ENCODE measurements at regions not wholly inside any gene's neighbourhood (a gene's known extent, or its start where the extent isn't known, plus 50 kb on each side); places are given as distances from the start of the nearest gene placed in this dataset.

DNA sequence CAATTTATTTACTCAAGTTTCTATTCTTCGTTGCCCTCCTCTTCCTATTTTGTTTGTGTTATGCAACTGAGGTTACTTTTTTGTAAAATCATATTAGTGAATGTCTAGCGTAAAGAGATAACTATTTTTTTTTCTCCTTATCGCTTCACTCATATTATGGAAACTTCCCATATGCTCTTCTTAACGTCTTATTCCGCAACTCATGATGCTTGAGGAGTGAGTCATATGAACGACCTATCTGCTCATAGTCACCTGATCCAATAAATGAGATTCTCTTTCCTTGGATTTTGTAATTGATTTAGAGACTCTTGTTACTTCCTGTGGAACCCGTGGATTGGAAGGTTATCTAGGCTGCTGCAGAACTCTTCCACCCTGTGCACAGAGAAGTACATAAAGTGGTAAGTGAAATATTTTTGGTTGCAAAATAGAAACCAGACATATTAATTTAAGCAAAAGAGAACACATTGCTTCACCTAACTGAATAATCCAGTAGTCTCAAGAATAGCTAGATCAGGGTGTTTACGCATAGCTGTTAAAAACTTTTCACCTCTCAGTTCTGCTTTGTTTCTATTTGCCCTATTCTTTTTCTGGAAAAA, 719.3 kb upstream of the SGO1 start:
- no peaks in the 10 kb centered on the region for H3K36me3 ChIP-seq (ENCODE audit: control insufficient read depth in 1 of 2, insufficient read depth in 2 of 2, low read length in 2 of 2)
- ChIA-PET CTCF (no interaction called here), RAD21 (ENCODE audit: low non-redundant PET in 1 of 2, low total read pairs in 2 of 2, uncharacterized antibody in 2 of 2, unreplicated experiment in 2 of 2) (no interaction called here), POLR2A (no interaction called here)
- H4K20me1 ChIP-seq (ENCODE audit: insufficient read depth) = no peaks in the 10 kb centered on the region
- H3K4me1 ChIP-seq (ENCODE audit: control insufficient read depth in 1 of 2, insufficient read depth in 2 of 2, low read length in 2 of 2) = no peaks in the 10 kb centered on the region
- H3K9me2 ChIP-seq (ENCODE audit: insufficient read depth) = no peaks in the 10 kb centered on the region
- no peak overlapping the region for H3K4me3 ChIP-seq (replicated peaks in 1 of 2; ENCODE audit: low read depth in 1 of 2, low read length in 2 of 2)
- BruUV-seq (replicated peaks) = no TSS peak
- intact Hi-C loops (cut with micrococcal nuclease) = no loop called here
- no peak overlapping the region for H3K9ac ChIP-seq (ENCODE audit: low read length)
- TF ChIP-seq, protein P1, sequence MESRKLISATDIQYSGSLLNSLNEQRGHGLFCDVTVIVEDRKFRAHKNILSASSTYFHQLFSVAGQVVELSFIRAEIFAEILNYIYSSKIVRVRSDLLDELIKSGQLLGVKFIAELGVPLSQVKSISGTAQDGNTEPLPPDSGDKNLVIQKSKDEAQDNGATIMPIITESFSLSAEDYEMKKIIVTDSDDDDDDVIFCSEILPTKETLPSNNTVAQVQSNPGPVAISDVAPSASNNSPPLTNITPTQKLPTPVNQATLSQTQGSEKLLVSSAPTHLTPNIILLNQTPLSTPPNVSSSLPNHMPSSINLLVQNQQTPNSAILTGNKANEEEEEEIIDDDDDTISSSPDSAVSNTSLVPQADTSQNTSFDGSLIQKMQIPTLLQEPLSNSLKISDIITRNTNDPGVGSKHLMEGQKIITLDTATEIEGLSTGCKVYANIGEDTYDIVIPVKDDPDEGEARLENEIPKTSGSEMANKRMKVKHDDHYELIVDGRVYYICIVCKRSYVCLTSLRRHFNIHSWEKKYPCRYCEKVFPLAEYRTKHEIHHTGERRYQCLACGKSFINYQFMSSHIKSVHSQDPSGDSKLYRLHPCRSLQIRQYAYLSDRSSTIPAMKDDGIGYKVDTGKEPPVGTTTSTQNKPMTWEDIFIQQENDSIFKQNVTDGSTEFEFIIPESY (IDR thresholded peaks at IDR 0.05; ENCODE audit: extremely low read depth, insufficient replicate concordance, low read length) = no peak
- TF ChIP-seq EZH2phosphoT487 (IDR thresholded peaks at IDR 0.05; ENCODE audit: borderline replicate concordance) (no peak), YY1 (IDR thresholded peaks at IDR 0.05; ENCODE audit: extremely low read depth, insufficient replicate concordance, low read depth, low read length) (no peak), RAD21 (IDR thresholded peaks at IDR 0.05; ENCODE audit: low read depth) (no peak), EGR1 (IDR thresholded peaks at IDR 0.05; ENCODE audit: low read depth) (no peak), SIN3A (IDR thresholded peaks at IDR 0.05; ENCODE audit: low read depth) (no peak), ELF1 (IDR thresholded peaks at IDR 0.05; ENCODE audit: borderline replicate concordance, low read depth) (no peak), SRF (IDR thresholded peaks at IDR 0.05; ENCODE audit: low read depth) (no peak), TCF7L2 (IDR thresholded peaks at IDR 0.05; ENCODE audit: borderline replicate concordance, extremely low read depth, insufficient read depth, insufficient read length) (no peak), SP1 (IDR thresholded peaks at IDR 0.05; ENCODE audit: low read depth) (no peak), EZH2 (IDR thresholded peaks at IDR 0.05) (no peak), ZNF274 (IDR thresholded peaks at IDR 0.05; ENCODE audit: low read depth, low read length) (no peak), JUND (IDR thresholded peaks at IDR 0.05) (no peak), POLR2AphosphoS5 (IDR thresholded peaks at IDR 0.05; ENCODE audit: low read depth, low read length) (no peak), POLR2A (IDR thresholded peaks at IDR 0.05; ENCODE audit: borderline replicate concordance, extremely low read depth, insufficient read depth, insufficient read length) (no peak), FOSL1 (IDR thresholded peaks at IDR 0.05; ENCODE audit: low read depth) (no peak), CBX3 (IDR thresholded peaks at IDR 0.05; ENCODE audit: low read depth) (no peak), ZFX (IDR thresholded peaks at IDR 0.05) (no peak)
- TF ChIP-seq, protein P2, sequence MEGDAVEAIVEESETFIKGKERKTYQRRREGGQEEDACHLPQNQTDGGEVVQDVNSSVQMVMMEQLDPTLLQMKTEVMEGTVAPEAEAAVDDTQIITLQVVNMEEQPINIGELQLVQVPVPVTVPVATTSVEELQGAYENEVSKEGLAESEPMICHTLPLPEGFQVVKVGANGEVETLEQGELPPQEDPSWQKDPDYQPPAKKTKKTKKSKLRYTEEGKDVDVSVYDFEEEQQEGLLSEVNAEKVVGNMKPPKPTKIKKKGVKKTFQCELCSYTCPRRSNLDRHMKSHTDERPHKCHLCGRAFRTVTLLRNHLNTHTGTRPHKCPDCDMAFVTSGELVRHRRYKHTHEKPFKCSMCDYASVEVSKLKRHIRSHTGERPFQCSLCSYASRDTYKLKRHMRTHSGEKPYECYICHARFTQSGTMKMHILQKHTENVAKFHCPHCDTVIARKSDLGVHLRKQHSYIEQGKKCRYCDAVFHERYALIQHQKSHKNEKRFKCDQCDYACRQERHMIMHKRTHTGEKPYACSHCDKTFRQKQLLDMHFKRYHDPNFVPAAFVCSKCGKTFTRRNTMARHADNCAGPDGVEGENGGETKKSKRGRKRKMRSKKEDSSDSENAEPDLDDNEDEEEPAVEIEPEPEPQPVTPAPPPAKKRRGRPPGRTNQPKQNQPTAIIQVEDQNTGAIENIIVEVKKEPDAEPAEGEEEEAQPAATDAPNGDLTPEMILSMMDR (IDR thresholded peaks at IDR 0.05 in 2 of 3, conservative IDR thresholded peaks at IDR 0.05 in 1 of 3; ENCODE audit: borderline replicate concordance in 1 of 3, insufficient read depth in 1 of 3, low read depth in 2 of 3, low read length in 2 of 3) = no peak
- TF ChIP-seq, protein P3, sequence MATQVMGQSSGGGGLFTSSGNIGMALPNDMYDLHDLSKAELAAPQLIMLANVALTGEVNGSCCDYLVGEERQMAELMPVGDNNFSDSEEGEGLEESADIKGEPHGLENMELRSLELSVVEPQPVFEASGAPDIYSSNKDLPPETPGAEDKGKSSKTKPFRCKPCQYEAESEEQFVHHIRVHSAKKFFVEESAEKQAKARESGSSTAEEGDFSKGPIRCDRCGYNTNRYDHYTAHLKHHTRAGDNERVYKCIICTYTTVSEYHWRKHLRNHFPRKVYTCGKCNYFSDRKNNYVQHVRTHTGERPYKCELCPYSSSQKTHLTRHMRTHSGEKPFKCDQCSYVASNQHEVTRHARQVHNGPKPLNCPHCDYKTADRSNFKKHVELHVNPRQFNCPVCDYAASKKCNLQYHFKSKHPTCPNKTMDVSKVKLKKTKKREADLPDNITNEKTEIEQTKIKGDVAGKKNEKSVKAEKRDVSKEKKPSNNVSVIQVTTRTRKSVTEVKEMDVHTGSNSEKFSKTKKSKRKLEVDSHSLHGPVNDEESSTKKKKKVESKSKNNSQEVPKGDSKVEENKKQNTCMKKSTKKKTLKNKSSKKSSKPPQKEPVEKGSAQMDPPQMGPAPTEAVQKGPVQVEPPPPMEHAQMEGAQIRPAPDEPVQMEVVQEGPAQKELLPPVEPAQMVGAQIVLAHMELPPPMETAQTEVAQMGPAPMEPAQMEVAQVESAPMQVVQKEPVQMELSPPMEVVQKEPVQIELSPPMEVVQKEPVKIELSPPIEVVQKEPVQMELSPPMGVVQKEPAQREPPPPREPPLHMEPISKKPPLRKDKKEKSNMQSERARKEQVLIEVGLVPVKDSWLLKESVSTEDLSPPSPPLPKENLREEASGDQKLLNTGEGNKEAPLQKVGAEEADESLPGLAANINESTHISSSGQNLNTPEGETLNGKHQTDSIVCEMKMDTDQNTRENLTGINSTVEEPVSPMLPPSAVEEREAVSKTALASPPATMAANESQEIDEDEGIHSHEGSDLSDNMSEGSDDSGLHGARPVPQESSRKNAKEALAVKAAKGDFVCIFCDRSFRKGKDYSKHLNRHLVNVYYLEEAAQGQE (IDR thresholded peaks at IDR 0.05; ENCODE audit: low read depth) = no peak
- H3K9me3 ChIP-seq (ENCODE audit: control insufficient read depth in 1 of 2, insufficient read depth in 1 of 2, low read depth in 1 of 2, low read length in 2 of 2) = peaks cover 3 to 33% of the 10 kb centered on the region in 2 experiments; a peak in 1 of 4 replicates
- H3K27me3 ChIP-seq (ENCODE audit: insufficient read depth, low read length) = no peaks in the 10 kb centered on the region
- DNase-seq (ENCODE audit: low read depth, low spot score) (no peak), ATAC-seq (no peak)
- H3K4me2 ChIP-seq (ENCODE audit: low read length) = no peak overlapping the region
- no peak overlapping the region for H2AFZ ChIP-seq (ENCODE audit: low read depth, low read length, poor library complexity, severe bottlenecking)
- H3K79me2 ChIP-seq (ENCODE audit: insufficient read depth, low read length) = no peaks in the 10 kb centered on the region
- no peak overlapping the region for H3K27ac ChIP-seq (ENCODE audit: low read depth, low read length)

All from HCT116 (cell line).